Endodermal cell (in vitro differentiated cells): ENCODE measurements at regions not wholly inside any gene's neighbourhood (a gene's known extent, or its start where the extent isn't known, plus 50 kb on each side); places are given as distances from the start of the nearest gene placed in this dataset.

Experiments
- DNase-seq: peaks from one replicate; pipeline ENCODE4 v3.0.0-alpha.2; 2017
- H3K27ac ChIP-seq: 2 replicates; pipeline ENCODE4 v1.5.1; 2013; ENCODE audit warnings: mild to moderate bottlenecking, low read depth, low read length, moderate library complexity
- H3K27me3 ChIP-seq: 2 replicates; pipeline ENCODE4 v1.6.1; 2013; ENCODE audit warnings: mild to moderate bottlenecking, low read length, moderate library complexity; ENCODE audit not compliant: insufficient read depth, control insufficient read depth, poor library complexity, severe bottlenecking
- H3K36me3 ChIP-seq: 2 replicates; pipeline ENCODE4 v1.7.0; 2013; ENCODE audit warnings: mild to moderate bottlenecking, low read length, moderate library complexity; ENCODE audit not compliant: control insufficient read depth, insufficient read depth
- H3K4me1 ChIP-seq: one replicate; pipeline ENCODE4 v1.7.0; 2013; ENCODE audit warnings: low read length; ENCODE audit not compliant: control insufficient read depth, insufficient read depth
- H3K4me3 ChIP-seq: 2 replicates; pipeline ENCODE4 v1.5.1; 2013; ENCODE audit warnings: mild to moderate bottlenecking, low read length, moderate library complexity
- H3K9ac ChIP-seq: 2 replicates; pipeline ENCODE4 v1.6.1; 2013; ENCODE audit warnings: mild to moderate bottlenecking, low read length, moderate library complexity; ENCODE audit not compliant: poor library complexity, severe bottlenecking; ENCODE audit errors: extremely low read depth
- H3K9me3 ChIP-seq: 2 replicates; pipeline ENCODE4 v1.6.1; 2013; ENCODE audit warnings: mild to moderate bottlenecking, low read length, moderate library complexity; ENCODE audit not compliant: control insufficient read depth
- H3K27ac Mint-ChIP-seq: 2 replicates; pipeline ENCODE4 v1.8.0; 2020; ENCODE audit warnings: mixed read lengths
- H3K27me3 Mint-ChIP-seq: 2 replicates; pipeline ENCODE4 v1.8.0; 2021; ENCODE audit warnings: mild to moderate bottlenecking, mixed read lengths; ENCODE audit not compliant: insufficient read depth
- H3K36me3 Mint-ChIP-seq: 2 replicates; pipeline ENCODE4 v1.8.0; 2020; ENCODE audit warnings: low read depth, mixed read lengths
- H3K4me1 Mint-ChIP-seq: 2 replicates; pipeline ENCODE4 v1.8.0; 2020; ENCODE audit warnings: mixed read lengths
- H3K4me3 Mint-ChIP-seq: 2 replicates; pipeline ENCODE4 v1.8.0; 2020; ENCODE audit warnings: mild to moderate bottlenecking, moderate library complexity, mixed read lengths
- H3K9me3 Mint-ChIP-seq: 2 replicates; pipeline ENCODE4 v1.8.0; 2020; ENCODE audit warnings: mild to moderate bottlenecking, mixed read lengths
- CTCF ChIP-seq: fragments of 200-600 bp; sonication (generic); conservative IDR thresholded peaks from 2 replicates; pipeline ENCODE4 v1.5.0; 2021; ENCODE audit warnings: antibody characterized with exemption, mild to moderate bottlenecking
- WGBS, 2 experiments: methylation state at CpG; one replicate each; pipeline versions ENCODE4 v1.1.5 to v1.1.7; 2013; ENCODE audit warnings: missing lambda C conversion rate in 2 of 2, mixed read lengths in 1 of 2; ENCODE audit not compliant: insufficient coverage in 1 of 2, insufficient read length in 1 of 2; 5-methylcytosine and 5-hydroxymethylcytosine counted together

GRCh38 chr13:42373048-42373812 lies 101.3 kb downstream of the AKAP11 start:
- no peak overlapping the region for H3K27ac Mint-ChIP-seq
- H3K36me3 ChIP-seq, result no peaks in the 10 kb centered on the region
- peaks cover 2% of the 10 kb centered on the region for H3K27me3 Mint-ChIP-seq
- no peak for TF ChIP-seq CTCF
- no peaks in the 10 kb centered on the region for H3K36me3 Mint-ChIP-seq
- H3K4me3 Mint-ChIP-seq, result no peak overlapping the region
- H3K4me3 ChIP-seq, result no peak overlapping the region
- 77 to 90% methylated on average over 6 to 7 of the region's 7 CpGs for WGBS, 2 experiments
- no peak overlapping the region for H3K27ac ChIP-seq
- no peaks in the 10 kb centered on the region for H3K9me3 Mint-ChIP-seq
- H3K9me3 ChIP-seq, result no peaks in the 10 kb centered on the region
- H3K27me3 ChIP-seq, result no peaks in the 10 kb centered on the region
- no peak overlapping the region for H3K9ac ChIP-seq
- no peak for DNase-seq
- no peaks in the 10 kb centered on the region for H3K4me1 Mint-ChIP-seq
- H3K4me1 ChIP-seq, result no peaks in the 10 kb centered on the region

- Mint-ChIP-seq H3K27ac (no peak overlapping the region), H3K4me1 (no peaks in the 10 kb centered on the region), H3K27me3 (no peaks in the 10 kb centered on the region), H3K36me3 (no peaks in the 10 kb centered on the region), H3K9me3 (peaks cover 1% of the 10 kb centered on the region), H3K4me3 (no peak overlapping the region)
- Histone ChIP-seq H3K4me1 (no peaks in the 10 kb centered on the region), H3K9me3 (no peaks in the 10 kb centered on the region), H3K9ac (no peak overlapping the region), H3K27ac (no peak overlapping the region), H3K27me3 (no peaks in the 10 kb centered on the region), H3K4me3 (no peak overlapping the region), H3K36me3 (no peaks in the 10 kb centered on the region)
- no peak for DNase-seq
- no peak for TF ChIP-seq CTCF
These were observed 103.7 kb downstream of the AKAP11 start for GRCh38 chr13:42375663-42376062.

- Histone ChIP-seq H3K27ac (no peak overlapping the region), H3K4me1 (no peaks in the 10 kb centered on the region), H3K4me3 (no peak overlapping the region), H3K27me3 (no peaks in the 10 kb centered on the region), H3K36me3 (no peaks in the 10 kb centered on the region), H3K9ac (no peak overlapping the region), H3K9me3 (no peaks in the 10 kb centered on the region)
- H3K27ac Mint-ChIP-seq, result no peak overlapping the region
- H3K36me3 Mint-ChIP-seq, result no peaks in the 10 kb centered on the region
- H3K9me3 Mint-ChIP-seq, result peaks cover 14% of the 10 kb centered on the region
- H3K4me3 Mint-ChIP-seq, result no peak overlapping the region
- TF ChIP-seq CTCF, result no peak
- no peaks in the 10 kb centered on the region for H3K27me3 Mint-ChIP-seq
- DNase-seq, result no peak
- WGBS, 2 experiments, result 70% methylated on average over 3 to 4 of the region's 4 CpGs
- no peaks in the 10 kb centered on the region for H3K4me1 Mint-ChIP-seq
These were observed 105.9 kb downstream of the AKAP11 start for GRCh38 chr13:42377640-42378382.
